T-helper 2 cell treated with Interferon-gamma antibody and Interleukin-4, amounts not matched to agents 5 μg/mL and 100 μg/mL, for 36 hours (primary cell): ENCODE measurements at regions not wholly inside any gene's neighbourhood (a gene's known extent, or its start where the extent isn't known, plus 50 kb on each side); places are given as distances from the start of the nearest gene placed in this dataset.
"Not testable (repeated sequence)": the region's sequence is repeated elsewhere in the genome, so short reads cannot be mapped to it uniquely, and the experiment has no call there.

ENCODE experiments used
- DNase-seq: peaks from one replicate; pipeline ENCODE4 v3.0.0; 2021; ENCODE audit warnings: low spot score
- H3K27ac Mint-ChIP-seq: one replicate; pipeline ENCODE4 v1.8.0; 2021; ENCODE audit warnings: mild to moderate bottlenecking, mixed read lengths
- H3K27me3 Mint-ChIP-seq: one replicate; pipeline ENCODE4 v1.8.0; 2021; ENCODE audit warnings: low read depth, mixed read lengths
- H3K36me3 Mint-ChIP-seq: one replicate; pipeline ENCODE4 v1.8.0; 2021; ENCODE audit warnings: low read depth, mixed read lengths
- H3K4me1 Mint-ChIP-seq: one replicate; pipeline ENCODE4 v1.8.0; 2021; ENCODE audit warnings: low read depth, mixed read lengths
- H3K4me3 Mint-ChIP-seq: one replicate; pipeline ENCODE4 v1.8.0; 2022; ENCODE audit warnings: mild to moderate bottlenecking, moderate library complexity, mixed read lengths
- H3K9me3 Mint-ChIP-seq: one replicate; pipeline ENCODE4 v1.8.0; 2021; ENCODE audit warnings: mixed read lengths

DNA sequence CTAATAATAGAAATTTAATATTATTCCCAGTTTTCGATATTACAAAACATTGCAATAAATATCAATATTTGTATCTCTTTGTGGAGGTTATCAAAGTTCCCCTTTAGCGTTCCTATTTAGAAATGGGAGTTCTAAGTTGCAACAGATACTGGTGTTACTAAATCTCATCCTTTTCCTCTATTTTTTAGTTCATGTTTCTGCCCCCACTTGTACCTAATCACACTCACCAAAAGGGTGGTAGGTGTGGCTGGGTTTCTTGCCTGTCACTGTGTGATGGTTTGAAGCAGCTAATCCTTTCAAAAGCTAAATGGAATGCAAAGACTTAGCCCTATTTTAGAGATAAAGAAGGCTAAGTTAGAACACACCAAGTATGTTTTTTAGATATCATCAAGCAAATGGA, 997.9 kb downstream of the TSN start:
- Mint-ChIP-seq H3K36me3 (no peaks in the 10 kb centered on the region), H3K4me3 (no peak overlapping the region), H3K4me1 (no peaks in the 10 kb centered on the region), H3K27me3 (no peaks in the 10 kb centered on the region), H3K9me3 (peaks cover 6% of the 10 kb centered on the region), H3K27ac (no peak overlapping the region)
- no peak for DNase-seq

GRCh38 chr2:122754561-122754960, 999.1 kb downstream of the TSN start:
- H3K4me3 Mint-ChIP-seq = no peak overlapping the region
- H3K36me3 Mint-ChIP-seq = no peaks in the 10 kb centered on the region
- no peak for DNase-seq
- no peaks in the 10 kb centered on the region for H3K27me3 Mint-ChIP-seq
- no peaks in the 10 kb centered on the region for H3K4me1 Mint-ChIP-seq
- H3K27ac Mint-ChIP-seq = no peak overlapping the region
- H3K9me3 Mint-ChIP-seq = peaks cover 6% of the 10 kb centered on the region

DNA sequence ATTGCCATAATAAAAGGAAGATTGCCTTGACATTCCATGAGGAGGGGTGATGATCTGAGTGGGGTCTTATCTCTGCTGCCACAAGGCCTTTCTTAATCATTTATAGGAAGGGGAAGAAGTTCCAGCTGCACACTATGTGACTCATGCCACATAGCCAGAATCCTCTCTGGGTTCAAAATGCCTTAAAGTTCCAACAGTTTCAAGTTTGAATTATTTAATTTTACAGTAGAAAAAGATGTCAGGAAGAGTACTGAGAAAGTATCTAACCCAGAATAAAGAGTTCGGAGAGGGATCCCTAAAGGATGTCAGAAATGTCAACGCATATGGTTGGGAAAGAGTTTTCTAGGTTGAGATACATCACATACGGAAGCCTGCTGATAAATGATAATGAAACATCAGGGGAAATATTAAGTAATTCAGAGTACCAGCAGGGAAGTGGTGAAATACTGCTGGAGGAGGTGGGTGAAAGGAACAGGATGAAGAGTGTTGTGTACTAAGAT, 999.9 kb downstream of the TSN start:
- H3K9me3 Mint-ChIP-seq = peaks cover 6% of the 10 kb centered on the region
- H3K36me3 Mint-ChIP-seq = no peaks in the 10 kb centered on the region
- no peaks in the 10 kb centered on the region for H3K4me1 Mint-ChIP-seq
- no peaks in the 10 kb centered on the region for H3K27me3 Mint-ChIP-seq
- no peak for DNase-seq
- H3K4me3 Mint-ChIP-seq = no peak overlapping the region
- no peak overlapping the region for H3K27ac Mint-ChIP-seq

GRCh38 chr2:122758967-122759366, 1003.5 kb downstream of the TSN start:
- Mint-ChIP-seq H3K27me3 (no peaks in the 10 kb centered on the region), H3K27ac (no peak overlapping the region), H3K36me3 (no peaks in the 10 kb centered on the region), H3K4me1 (no peaks in the 10 kb centered on the region), H3K9me3 (peaks cover 13% of the 10 kb centered on the region), H3K4me3 (no peak overlapping the region)
- DNase-seq = no peak

DNA sequence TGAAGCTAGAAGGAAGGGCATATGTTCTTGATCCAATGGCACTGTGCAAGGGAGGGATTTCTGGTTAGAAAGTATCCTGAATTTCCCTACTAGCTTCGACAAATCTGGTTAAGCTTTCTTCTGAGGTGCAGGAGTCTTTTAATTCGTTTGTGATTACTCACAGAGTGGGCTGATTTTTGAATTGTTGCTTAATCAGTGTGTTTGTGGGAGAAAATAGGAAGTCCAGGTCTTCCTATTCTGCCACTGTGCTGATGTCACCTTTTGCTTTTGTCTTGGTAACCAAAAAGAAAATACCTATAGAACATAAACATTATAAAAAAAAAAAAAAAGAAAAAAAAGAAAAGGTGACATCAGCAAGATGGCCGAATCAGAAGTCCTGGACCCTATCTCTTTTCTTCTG, 1008.6 kb downstream of the TSN start:
- peaks cover 31% of the 10 kb centered on the region for H3K9me3 Mint-ChIP-seq
- no peak overlapping the region for H3K4me3 Mint-ChIP-seq
- no peaks in the 10 kb centered on the region for H3K36me3 Mint-ChIP-seq
- no peaks in the 10 kb centered on the region for H3K27me3 Mint-ChIP-seq
- no peak overlapping the region for H3K27ac Mint-ChIP-seq
- H3K4me1 Mint-ChIP-seq = no peaks in the 10 kb centered on the region
- DNase-seq = no peak

GRCh38 chr2:122780251-122780650, 1024.8 kb downstream of the TSN start:
- H3K9me3 Mint-ChIP-seq = peaks cover 21% of the 10 kb centered on the region
- no peak overlapping the region for H3K27ac Mint-ChIP-seq
- H3K36me3 Mint-ChIP-seq = no peaks in the 10 kb centered on the region
- H3K4me3 Mint-ChIP-seq = no peak overlapping the region
- no peak for DNase-seq
- H3K27me3 Mint-ChIP-seq = no peaks in the 10 kb centered on the region
- no peaks in the 10 kb centered on the region for H3K4me1 Mint-ChIP-seq

DNA sequence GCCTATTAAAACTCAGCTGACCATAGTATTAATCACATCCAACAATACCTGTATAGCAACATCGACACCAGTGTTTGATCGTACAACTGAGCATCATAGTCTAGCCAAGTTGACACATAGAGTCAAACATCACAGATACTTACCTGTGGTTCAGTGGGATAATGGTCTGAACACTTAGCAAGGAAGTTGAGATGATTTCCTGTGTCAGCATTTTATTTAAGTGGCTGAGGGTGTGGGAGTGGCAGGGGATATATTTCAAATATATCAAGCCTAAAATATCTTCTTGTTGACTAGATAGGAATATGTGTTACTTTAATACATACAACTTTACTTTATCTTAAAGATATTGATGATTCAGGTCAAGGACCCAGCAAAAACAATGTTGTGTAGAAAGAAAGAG, 1038.6 kb downstream of the TSN start:
- H3K27me3 Mint-ChIP-seq = no peaks in the 10 kb centered on the region
- no peak for DNase-seq
- peaks cover 11% of the 10 kb centered on the region for H3K9me3 Mint-ChIP-seq
- H3K4me1 Mint-ChIP-seq = no peaks in the 10 kb centered on the region
- no peaks in the 10 kb centered on the region for H3K36me3 Mint-ChIP-seq
- H3K27ac Mint-ChIP-seq = no peak overlapping the region
- no peak overlapping the region for H3K4me3 Mint-ChIP-seq

DNA sequence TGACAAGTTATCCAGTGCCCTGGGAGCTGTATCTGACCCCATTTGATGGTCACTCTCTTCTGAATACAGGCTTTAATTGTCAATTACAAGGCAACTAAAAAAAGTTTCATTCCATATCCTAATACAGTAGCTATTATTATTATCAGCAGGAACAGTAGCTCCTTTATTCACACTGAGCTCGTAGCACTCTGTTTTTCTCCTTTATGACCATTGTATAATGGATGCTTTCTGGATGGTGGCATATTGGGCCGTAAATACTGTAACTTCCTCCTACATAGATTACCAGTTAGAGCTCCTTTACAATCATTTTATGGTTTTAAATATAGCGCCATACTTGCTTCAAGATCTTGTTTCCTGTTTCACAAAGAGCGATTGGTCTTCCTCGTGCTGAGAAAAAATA, 1040.3 kb downstream of the TSN start:
- Mint-ChIP-seq H3K27me3 (no peaks in the 10 kb centered on the region), H3K27ac (no peak overlapping the region), H3K9me3 (peaks cover 11% of the 10 kb centered on the region), H3K36me3 (no peaks in the 10 kb centered on the region), H3K4me1 (no peaks in the 10 kb centered on the region), H3K4me3 (no peak overlapping the region)
- no peak for DNase-seq

DNA sequence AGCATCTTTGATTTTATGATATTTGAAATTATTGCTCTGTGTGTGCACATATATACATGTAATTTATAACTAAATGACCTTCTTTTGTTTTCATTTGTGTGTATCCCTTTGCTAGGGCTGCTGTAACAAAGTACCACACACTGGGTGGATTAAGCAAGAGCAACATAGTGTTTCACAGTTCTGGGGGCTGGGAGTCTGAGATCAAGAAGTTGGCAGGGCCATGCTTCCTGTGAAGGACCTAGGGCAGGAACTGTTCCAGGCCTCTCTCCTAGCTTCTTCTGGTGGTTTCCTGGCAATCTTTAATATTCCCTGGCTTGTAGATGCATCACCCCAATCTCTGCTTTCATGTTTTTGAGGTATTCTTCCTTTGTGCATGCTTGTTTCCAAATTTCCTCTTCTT, 1043.9 kb downstream of the TSN start:
- DNase-seq = no peak
- no peak overlapping the region for H3K27ac Mint-ChIP-seq
- H3K4me3 Mint-ChIP-seq = no peak overlapping the region

GRCh38 chr2:122800781-122801180, 1045.3 kb downstream of the TSN start:
- no peak for DNase-seq
- Mint-ChIP-seq H3K9me3 (peaks cover 20% of the 10 kb centered on the region), H3K27me3 (no peaks in the 10 kb centered on the region), H3K4me3 (no peak overlapping the region), H3K27ac (no peak overlapping the region), H3K4me1 (no peaks in the 10 kb centered on the region), H3K36me3 (no peaks in the 10 kb centered on the region)

More for the DNA sequence above, 1043.9 kb downstream of the TSN start:
- no peaks in the 10 kb centered on the region for H3K27me3 Mint-ChIP-seq
- no peaks in the 10 kb centered on the region for H3K36me3 Mint-ChIP-seq
- H3K4me1 Mint-ChIP-seq = no peaks in the 10 kb centered on the region
- H3K9me3 Mint-ChIP-seq = peaks cover 13% of the 10 kb centered on the region

DNA sequence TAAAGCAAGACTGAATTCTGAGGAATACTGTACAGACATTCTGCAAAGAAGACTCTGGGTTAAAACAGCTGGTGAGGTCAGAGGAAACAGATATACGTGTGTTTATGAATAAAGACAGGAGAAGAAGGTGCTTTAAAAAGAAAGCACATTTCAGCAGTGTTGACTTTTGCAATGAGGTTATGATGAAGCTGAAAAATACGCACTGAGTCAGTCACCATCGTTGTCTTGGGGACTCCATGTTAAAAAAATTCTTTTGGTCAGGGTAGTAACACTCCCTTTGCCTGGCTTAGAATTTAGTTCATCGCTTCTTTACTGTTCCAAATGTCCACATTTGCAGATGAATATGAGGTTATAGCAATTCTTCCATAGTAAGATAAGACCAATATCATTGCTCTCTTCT, 1049.0 kb downstream of the TSN start:
- Mint-ChIP-seq H3K27ac (no peak overlapping the region), H3K27me3 (no peaks in the 10 kb centered on the region), H3K4me1 (no peaks in the 10 kb centered on the region), H3K36me3 (no peaks in the 10 kb centered on the region), H3K4me3 (no peak overlapping the region), H3K9me3 (peaks cover 28% of the 10 kb centered on the region)
- DNase-seq = no peak

DNA sequence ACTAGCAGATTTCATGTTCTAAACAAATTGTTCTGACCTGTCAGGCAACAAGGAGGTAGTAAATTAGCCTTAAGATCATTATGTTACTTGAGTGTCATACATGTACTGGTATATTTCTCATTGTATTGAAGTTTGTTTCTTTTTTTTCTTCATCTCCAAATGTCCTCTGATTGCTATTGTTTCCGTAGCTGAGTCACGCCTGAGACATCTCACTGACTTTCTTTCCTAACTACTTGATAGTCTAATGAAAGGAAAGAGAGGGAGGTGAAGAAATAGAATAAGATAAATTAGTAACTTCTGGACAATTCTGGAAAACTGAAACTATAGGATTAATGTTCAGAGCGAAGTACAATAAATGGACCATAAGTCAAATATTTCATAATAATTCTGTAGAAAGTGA, 1049.9 kb downstream of the TSN start:
- Mint-ChIP-seq H3K27me3 (no peaks in the 10 kb centered on the region), H3K27ac (no peak overlapping the region), H3K9me3 (peaks cover 33% of the 10 kb centered on the region), H3K36me3 (no peaks in the 10 kb centered on the region), H3K4me3 (no peak overlapping the region), H3K4me1 (no peaks in the 10 kb centered on the region)
- no peak for DNase-seq

GRCh38 chr2:122808286-122808969, 1053.0 kb downstream of the TSN start:
- H3K4me3 Mint-ChIP-seq = no peak overlapping the region
- H3K4me1 Mint-ChIP-seq = no peaks in the 10 kb centered on the region
- H3K9me3 Mint-ChIP-seq = peaks cover 48% of the 10 kb centered on the region
- no peak overlapping the region for H3K27ac Mint-ChIP-seq
- H3K36me3 Mint-ChIP-seq = no peaks in the 10 kb centered on the region
- no peak for DNase-seq
- H3K27me3 Mint-ChIP-seq = no peaks in the 10 kb centered on the region

DNA sequence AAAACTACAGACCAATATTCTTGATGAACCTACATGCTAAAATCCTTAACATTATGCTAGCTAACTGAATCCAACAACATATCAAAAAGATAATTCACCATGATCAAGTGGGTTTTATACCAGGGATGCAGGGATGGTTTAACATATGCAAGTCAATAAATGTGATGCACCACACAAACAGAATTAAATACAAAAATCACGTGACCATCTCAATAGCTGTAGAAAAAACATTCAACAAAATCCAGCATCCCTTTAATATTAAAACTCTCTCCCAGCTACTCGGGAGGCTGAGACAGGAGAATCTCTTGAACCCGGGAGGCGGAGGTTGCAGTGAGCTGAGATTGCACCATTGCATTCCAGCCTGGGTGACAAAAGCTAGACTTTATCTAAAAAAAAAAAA, 1056.8 kb downstream of the TSN start:
- not testable (repeated sequence) for H3K27me3 Mint-ChIP-seq, H3K27ac Mint-ChIP-seq, DNase-seq, H3K36me3 Mint-ChIP-seq, H3K4me1 Mint-ChIP-seq, H3K4me3 Mint-ChIP-seq
- peaks cover 40% of the 10 kb centered on the region for H3K9me3 Mint-ChIP-seq

- Mint-ChIP-seq H3K4me1 (no peaks in the 10 kb centered on the region), H3K9me3 (peaks cover 29% of the 10 kb centered on the region), H3K27me3 (no peaks in the 10 kb centered on the region), H3K27ac (no peak overlapping the region), H3K4me3 (no peak overlapping the region), H3K36me3 (no peaks in the 10 kb centered on the region)
- no peak for DNase-seq
Observed at GRCh38 chr2:122815120-122815519, 1059.7 kb downstream of the TSN start.
